Posterior vena cava (tissue), 2 donors: ENCODE measurements at regions not wholly inside any gene's neighbourhood (a gene's known extent, or its start where the extent isn't known, plus 50 kb on each side); places are given as distances from the start of the nearest gene placed in this dataset.
"Not testable (repeated sequence)": the region's sequence is repeated elsewhere in the genome, so short reads cannot be mapped to it uniquely, and the experiment has no call there.

Source experiments
- DNase-seq: peaks from one replicate; pipeline ENCODE4 v3.0.0-alpha.2; 2020; ENCODE audit warnings: low spot score
- intact Hi-C, 2 donors: fragments of 100-400 bp; cut with DNase I; formaldehyde crosslinking; loops; one replicate each; pipeline versions ENCODE4 v1.14.1 to v1.14.2; 2022 to 2023
- donor health status: DM: yes; HTN: yes; CAD: no.
- donor health status: DM: yes; HTN: yes; CAD: no.

- intact Hi-C loops, DNase-seq: not testable (repeated sequence)
Measured at GRCh38 chr3:197411899-197412298, 113.5 kb upstream of the DLG1 start.

- intact Hi-C loops: not testable (repeated sequence)
- peak; percentile 63 for DNase-seq
Measured at GRCh38 chr3:197410170-197410569, 111.8 kb upstream of the DLG1 start.

- DNase-seq: peak; percentile 44
Measured at GRCh38 chr3:197408177-197408957, 110.0 kb upstream of the DLG1 start.

GRCh38 chr3:197407526-197407925 is 109.1 kb upstream of the DLG1 start:
- peak; percentile 40 for DNase-seq
- intact Hi-C loops: no loop called here

More at GRCh38 chr3:197408177-197408957, 110.0 kb upstream of the DLG1 start:
- intact Hi-C loops: no loop called here

- peak; percentile 60 for DNase-seq
- intact Hi-C loops: no loop called here
Measured at GRCh38 chr3:197407053-197407452, 108.6 kb upstream of the DLG1 start.

- peak; percentile 82 for DNase-seq
- intact Hi-C loops: no loop called here
Measured at GRCh38 chr3:197406266-197406665, 107.9 kb upstream of the DLG1 start.

GRCh38 chr3:197404754-197405153 is 106.3 kb upstream of the DLG1 start:
- intact Hi-C loops: no loop called here
- peak; percentile 20 for DNase-seq

- DNase-seq: peak; percentile 36
- intact Hi-C loops: no loop called here
Measured at GRCh38 chr3:197404030-197404429, 105.6 kb upstream of the DLG1 start.

GRCh38 chr3:197402401-197402800 is 104.0 kb upstream of the DLG1 start:
- intact Hi-C loops: not testable (repeated sequence)
- peak; percentile 34 for DNase-seq

- intact Hi-C loops: no loop called here
- DNase-seq: no peak
Measured at GRCh38 chr3:197399486-197399885, 101.1 kb upstream of the DLG1 start.

- DNase-seq: peak; percentile 6
- intact Hi-C loops: no loop called here
Measured at GRCh38 chr3:197398286-197398878, 100.0 kb upstream of the DLG1 start.

GRCh38 chr3:197397838-197398237 is 99.4 kb upstream of the DLG1 start:
- DNase-seq: peak; percentile 10
- intact Hi-C loops: no loop called here

GRCh38 chr3:197394464-197395321 is 96.3 kb upstream of the DLG1 start:
- intact Hi-C loops: no loop called here
- DNase-seq: peak; percentile 91

- peak; percentile 45 for DNase-seq
- intact Hi-C loops: not testable (repeated sequence)
Measured at GRCh38 chr3:197394126-197394463, 95.7 kb upstream of the DLG1 start.

GRCh38 chr3:197393711-197394110 is 95.3 kb upstream of the DLG1 start:
- DNase-seq: peak; percentile 34
- intact Hi-C loops: no loop called here

- DNase-seq: peak; percentile 24
- intact Hi-C loops: no loop called here
Measured at GRCh38 chr3:197392961-197393360, 94.5 kb upstream of the DLG1 start.

- peak; percentile 45 for DNase-seq
- intact Hi-C loops: no loop called here
Measured at GRCh38 chr3:197381371-197381770, 83.0 kb upstream of the DLG1 start.

GRCh38 chr3:197380786-197381185 is 82.4 kb upstream of the DLG1 start:
- intact Hi-C loops: no loop called here
- peak; percentile 65 for DNase-seq

GRCh38 chr3:197378985-197379718 is 80.7 kb upstream of the DLG1 start:
- peak; percentile 43 for DNase-seq
- intact Hi-C loops: no loop called here
